Neural cell (in vitro differentiated cells): ENCODE measurements at regions not wholly inside any gene's neighbourhood (a gene's known extent, or its start where the extent isn't known, plus 50 kb on each side); places are given as distances from the start of the nearest gene placed in this dataset.

ENCODE experiments used
- EP300 ChIP-seq: fragments of 450-650 bp; conservative IDR thresholded peaks from 2 replicates; pipeline ENCODE4 v1.6.1; 2014; ENCODE audit warnings: antibody characterized with exemption, mild to moderate bottlenecking, moderate library complexity; ENCODE audit not compliant: poor library complexity, severe bottlenecking
- EZH2 ChIP-seq: fragments of 200-600, 300-800 bp; shearing (Covaris generic), sonication (generic); IDR thresholded peaks from 2 replicates; pipeline ENCODE4 v1.6.1; 2014; ENCODE audit warnings: antibody characterized with exemption, low read length, borderline replicate concordance, mild to moderate bottlenecking; ENCODE audit not compliant: insufficient read depth, poor library complexity, severe bottlenecking
- MXI1 ChIP-seq: fragments of 450-650 bp; conservative IDR thresholded peaks from 2 replicates; pipeline ENCODE4 v1.6.1; 2014; ENCODE audit warnings: antibody characterized with exemption, mild to moderate bottlenecking; ENCODE audit not compliant: poor library complexity, severe bottlenecking
- POLR2AphosphoS5 ChIP-seq: IDR thresholded peaks from 2 replicates; pipeline ENCODE4 v1.6.1; 2012
- TF ChIP-seq, protein P1 (sequence below): fragments of 450-650 bp; IDR thresholded peaks from 2 replicates; pipeline ENCODE4 v1.5.1; 2014; ENCODE audit warnings: antibody characterized with exemption, mild to moderate bottlenecking, moderate library complexity; ENCODE audit not compliant: poor library complexity, severe bottlenecking
- TF ChIP-seq, protein P2 (sequence below): IDR thresholded peaks from 2 replicates; pipeline ENCODE4 v1.6.1; 2012; ENCODE audit warnings: borderline replicate concordance

DNA sequence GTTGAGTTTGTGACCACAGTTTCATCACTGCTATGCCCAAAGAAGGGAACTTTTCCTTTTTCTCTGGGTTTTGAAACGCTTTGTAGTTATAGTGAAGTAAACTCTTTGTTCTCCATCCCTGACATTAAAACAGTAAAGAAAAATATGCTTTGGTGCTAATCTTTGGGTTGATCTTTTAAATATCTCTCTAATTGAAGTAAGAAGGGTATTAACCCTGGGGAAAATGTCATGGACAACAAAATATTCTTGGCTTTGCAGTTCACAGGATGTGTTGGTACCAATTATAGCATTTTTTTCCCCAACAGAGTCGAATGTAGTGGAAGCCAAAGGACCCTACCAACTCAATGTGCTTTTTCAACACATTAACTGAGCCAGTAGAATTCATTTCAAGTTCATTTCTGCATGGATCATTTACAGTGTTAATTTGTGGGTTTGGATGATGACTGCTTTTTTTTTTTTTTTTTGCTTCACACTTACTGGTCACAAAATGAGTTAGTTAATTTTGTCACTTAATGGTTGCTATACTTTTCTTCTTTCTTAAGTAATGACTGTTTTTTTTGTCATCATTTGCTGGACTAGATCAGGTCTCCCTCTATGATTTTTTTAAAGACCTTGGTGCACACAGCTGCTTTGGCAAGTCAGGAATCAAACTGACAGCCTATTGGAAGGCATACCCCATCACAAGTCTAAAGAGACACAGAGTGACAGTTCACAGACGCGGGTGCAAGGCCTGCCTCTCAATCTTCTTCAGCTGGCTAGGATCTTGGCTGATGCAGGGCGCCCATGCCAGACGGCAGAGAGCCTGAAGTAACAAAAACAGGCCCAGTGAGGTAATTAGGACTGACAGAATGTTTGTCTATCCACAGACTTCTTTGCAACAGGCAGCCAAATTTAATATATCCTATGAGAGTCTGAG lies 98.8 kb upstream of the MMADHC start:
- TF ChIP-seq, protein P1, sequence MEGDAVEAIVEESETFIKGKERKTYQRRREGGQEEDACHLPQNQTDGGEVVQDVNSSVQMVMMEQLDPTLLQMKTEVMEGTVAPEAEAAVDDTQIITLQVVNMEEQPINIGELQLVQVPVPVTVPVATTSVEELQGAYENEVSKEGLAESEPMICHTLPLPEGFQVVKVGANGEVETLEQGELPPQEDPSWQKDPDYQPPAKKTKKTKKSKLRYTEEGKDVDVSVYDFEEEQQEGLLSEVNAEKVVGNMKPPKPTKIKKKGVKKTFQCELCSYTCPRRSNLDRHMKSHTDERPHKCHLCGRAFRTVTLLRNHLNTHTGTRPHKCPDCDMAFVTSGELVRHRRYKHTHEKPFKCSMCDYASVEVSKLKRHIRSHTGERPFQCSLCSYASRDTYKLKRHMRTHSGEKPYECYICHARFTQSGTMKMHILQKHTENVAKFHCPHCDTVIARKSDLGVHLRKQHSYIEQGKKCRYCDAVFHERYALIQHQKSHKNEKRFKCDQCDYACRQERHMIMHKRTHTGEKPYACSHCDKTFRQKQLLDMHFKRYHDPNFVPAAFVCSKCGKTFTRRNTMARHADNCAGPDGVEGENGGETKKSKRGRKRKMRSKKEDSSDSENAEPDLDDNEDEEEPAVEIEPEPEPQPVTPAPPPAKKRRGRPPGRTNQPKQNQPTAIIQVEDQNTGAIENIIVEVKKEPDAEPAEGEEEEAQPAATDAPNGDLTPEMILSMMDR, result no peak
- TF ChIP-seq POLR2AphosphoS5, result peak; percentile 20
- TF ChIP-seq MXI1, result no peak
- peak; percentile 59 for TF ChIP-seq EP300
- TF ChIP-seq EZH2, result no peak
- TF ChIP-seq, protein P2, sequence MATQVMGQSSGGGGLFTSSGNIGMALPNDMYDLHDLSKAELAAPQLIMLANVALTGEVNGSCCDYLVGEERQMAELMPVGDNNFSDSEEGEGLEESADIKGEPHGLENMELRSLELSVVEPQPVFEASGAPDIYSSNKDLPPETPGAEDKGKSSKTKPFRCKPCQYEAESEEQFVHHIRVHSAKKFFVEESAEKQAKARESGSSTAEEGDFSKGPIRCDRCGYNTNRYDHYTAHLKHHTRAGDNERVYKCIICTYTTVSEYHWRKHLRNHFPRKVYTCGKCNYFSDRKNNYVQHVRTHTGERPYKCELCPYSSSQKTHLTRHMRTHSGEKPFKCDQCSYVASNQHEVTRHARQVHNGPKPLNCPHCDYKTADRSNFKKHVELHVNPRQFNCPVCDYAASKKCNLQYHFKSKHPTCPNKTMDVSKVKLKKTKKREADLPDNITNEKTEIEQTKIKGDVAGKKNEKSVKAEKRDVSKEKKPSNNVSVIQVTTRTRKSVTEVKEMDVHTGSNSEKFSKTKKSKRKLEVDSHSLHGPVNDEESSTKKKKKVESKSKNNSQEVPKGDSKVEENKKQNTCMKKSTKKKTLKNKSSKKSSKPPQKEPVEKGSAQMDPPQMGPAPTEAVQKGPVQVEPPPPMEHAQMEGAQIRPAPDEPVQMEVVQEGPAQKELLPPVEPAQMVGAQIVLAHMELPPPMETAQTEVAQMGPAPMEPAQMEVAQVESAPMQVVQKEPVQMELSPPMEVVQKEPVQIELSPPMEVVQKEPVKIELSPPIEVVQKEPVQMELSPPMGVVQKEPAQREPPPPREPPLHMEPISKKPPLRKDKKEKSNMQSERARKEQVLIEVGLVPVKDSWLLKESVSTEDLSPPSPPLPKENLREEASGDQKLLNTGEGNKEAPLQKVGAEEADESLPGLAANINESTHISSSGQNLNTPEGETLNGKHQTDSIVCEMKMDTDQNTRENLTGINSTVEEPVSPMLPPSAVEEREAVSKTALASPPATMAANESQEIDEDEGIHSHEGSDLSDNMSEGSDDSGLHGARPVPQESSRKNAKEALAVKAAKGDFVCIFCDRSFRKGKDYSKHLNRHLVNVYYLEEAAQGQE, result no peak
